DMS114 treated with DMSO at 0.1 percent for 48 hours (cell line): ENCODE measurements at regions not wholly inside any gene's neighbourhood (a gene's known extent, or its start where the extent isn't known, plus 50 kb on each side); places are given as distances from the start of the nearest gene placed in this dataset.
"Not testable (repeated sequence)": the region's sequence is repeated elsewhere in the genome, so short reads cannot be mapped to it uniquely, and the experiment has no call there.

Source experiments
- DNase-seq: peaks from one replicate; lab custom pipeline; 2025; ENCODE audit not compliant: unreplicated experiment; lab: John Stamatoyannopoulos, UW

- DNase-seq, result no peak
Observed at GRCh38 chr7:10429511-10429910, 544.2 kb upstream of the PHF14 start.

- no peak for DNase-seq
Observed at GRCh38 chr7:10436302-10436701, 537.4 kb upstream of the PHF14 start.

GRCh38 chr7:10439027-10439426, 534.6 kb upstream of the PHF14 start:
- DNase-seq, result no peak

- no peak for DNase-seq
Observed at GRCh38 chr7:10455936-10456335, 517.7 kb upstream of the PHF14 start.

GRCh38 chr7:10460474-10460873, 513.2 kb upstream of the PHF14 start:
- no peak for DNase-seq

GRCh38 chr7:10463701-10464100, 510.0 kb upstream of the PHF14 start:
- no peak for DNase-seq

- DNase-seq, result not testable (repeated sequence)
Observed at GRCh38 chr7:10465536-10465935, 508.1 kb upstream of the PHF14 start.

- no peak for DNase-seq
Observed at GRCh38 chr7:10468908-10469307, 504.8 kb upstream of the PHF14 start.

- DNase-seq, result no peak
Observed at GRCh38 chr7:10469476-10469875, 504.2 kb upstream of the PHF14 start.

GRCh38 chr7:10471280-10472058, 502.2 kb upstream of the PHF14 start:
- DNase-seq, result no peak

GRCh38 chr7:10472115-10472514, 501.6 kb upstream of the PHF14 start:
- no peak for DNase-seq

GRCh38 chr7:10473569-10473968, 500.1 kb upstream of the PHF14 start:
- no peak for DNase-seq

- no peak for DNase-seq
Observed at GRCh38 chr7:10474048-10474447, 499.6 kb upstream of the PHF14 start.

- no peak for DNase-seq
Observed at GRCh38 chr7:10475940-10476641, 497.6 kb upstream of the PHF14 start.

- no peak for DNase-seq
Observed at GRCh38 chr7:10476642-10477041, 497.0 kb upstream of the PHF14 start.

- no peak for DNase-seq
Observed at GRCh38 chr7:10483671-10484070, 490.0 kb upstream of the PHF14 start.

GRCh38 chr7:10484767-10485166, 488.9 kb upstream of the PHF14 start:
- DNase-seq, result no peak

- DNase-seq, result not testable (repeated sequence)
Observed at GRCh38 chr7:10501206-10501884, 472.3 kb upstream of the PHF14 start.

- DNase-seq, result no peak
Observed at GRCh38 chr7:10507032-10507431, 466.6 kb upstream of the PHF14 start.

- no peak for DNase-seq
Observed at GRCh38 chr7:10521306-10521705, 452.4 kb upstream of the PHF14 start.

- DNase-seq, result not testable (repeated sequence)
Observed at GRCh38 chr7:10533429-10533828, 440.2 kb upstream of the PHF14 start.

GRCh38 chr7:10536561-10536960, 437.1 kb upstream of the PHF14 start:
- DNase-seq, result no peak
